ENCODE measurements at regions not wholly inside any gene's neighbourhood (a gene's known extent, or its start where the extent isn't known, plus 50 kb on each side); places are given as distances from the start of the nearest gene placed in this dataset.

GRCh38 chr16:82389956-82390650 lies 220.1 kb upstream of the MPHOSPH6 start:
- Histone ChIP-seq H3K36me3 (ENCODE audit: control insufficient read depth in 2 of 4, insufficient read depth in 4 of 4, low read length in 3 of 4) (no peaks in the 10 kb centered on the region), H4K8ac (ENCODE audit: extremely low read depth, insufficient read depth, low read length) (no peak overlapping the region), H3K18ac (ENCODE audit: extremely low read depth, low read length) (no peak overlapping the region), H2BK20ac (ENCODE audit: low read length) (no peak overlapping the region), H2BK15ac (ENCODE audit: low read length) (no peak overlapping the region), H4K91ac (replicated peaks; ENCODE audit: insufficient read length, low read length) (no peak overlapping the region), H3K27ac (ENCODE audit: low read depth, low read length) (no peak overlapping the region), H2BK5ac (ENCODE audit: low read depth, low read length) (no peak overlapping the region), H3K79me1 (ENCODE audit: low read depth, low read length) (no peaks in the 10 kb centered on the region), H3K14ac (ENCODE audit: insufficient read length) (no peak overlapping the region), H3K4me3 (ENCODE audit: extremely low read depth in 1 of 4, insufficient read depth in 2 of 4, low read depth in 3 of 4, low read length in 4 of 4) (no peak overlapping the region), H3K9ac (replicated peaks in 1 of 4; ENCODE audit: extremely low read depth in 1 of 4, low read depth in 3 of 4, low read length in 3 of 4) (no peak overlapping the region), H3K23ac (ENCODE audit: insufficient read length) (no peak overlapping the region), H2BK120ac (replicated peaks; ENCODE audit: low read depth, low read length) (no peak overlapping the region), H3K79me2 (ENCODE audit: control insufficient read depth in 1 of 2, insufficient read depth in 2 of 2, low read length in 2 of 2) (no peaks in the 10 kb centered on the region), H3K56ac (replicated peaks; ENCODE audit: insufficient read length, low read depth, low read length) (no peak overlapping the region), H3K4me1 (replicated peaks in 1 of 4; ENCODE audit: control insufficient read depth in 3 of 4, insufficient read depth in 4 of 4, low read length in 3 of 4) (no peaks in the 10 kb centered on the region), H2AK5ac (ENCODE audit: low read depth, low read length) (no peak overlapping the region), H3K4me2 (ENCODE audit: insufficient read depth in 1 of 2, low read depth in 2 of 2, low read length in 2 of 2) (no peak overlapping the region), H3K23me2 (ENCODE audit: low read depth, low read length) (no peaks in the 10 kb centered on the region), H2BK12ac (ENCODE audit: low read depth, low read length) (no peak overlapping the region), H3K4ac (replicated peaks; ENCODE audit: insufficient read length, low read depth, low read length) (no peak overlapping the region), H3K9me3 (ENCODE audit: insufficient read depth in 2 of 2, low read depth in 1 of 2, low read length in 1 of 2) (no peaks in the 10 kb centered on the region), H4K20me1 (replicated peaks in 1 of 2; ENCODE audit: control insufficient read depth in 1 of 2, insufficient read depth in 2 of 2, low read length in 2 of 2) (no peaks in the 10 kb centered on the region), H3K27me3 (replicated peaks in 1 of 4; ENCODE audit: control insufficient read depth in 3 of 4, extremely low read depth in 1 of 4, insufficient read depth in 3 of 4, low read length in 3 of 4) (no peaks in the 10 kb centered on the region), H2AFZ (ENCODE audit: low read length) (no peak overlapping the region), H4K5ac (ENCODE audit: insufficient read length, low read depth, low read length) (no peak overlapping the region)
- ChIA-PET POLR2A (ENCODE audit: partially characterized antibody) (interaction anchor here (0.6 kb wide), 1 partner anchor 1071 kb away, joined by 3 read pairs; no protein-coding TSS in a partner anchor), CTCF (ENCODE audit: partially characterized antibody) (interaction anchor here (1.2 kb wide), 1 partner anchor 254 kb away, joined by 3 read pairs; no protein-coding TSS in a partner anchor)
- DNase-seq (ENCODE audit: low read depth in 1 of 2, low spot score in 2 of 2) (no peak), FAIRE-seq (no peak)
- WGBS, 2 experiments (ENCODE audit: extremely low coverage in 1 of 2, insufficient coverage in 1 of 2, insufficient read length in 1 of 2, insufficient replicate concordance in 2 of 2, low coverage in 1 of 2, low lambda C conversion rate in 2 of 2, missing lambda C conversion rate in 1 of 2), result 92% methylated on average over 7 of the region's 7 CpGs; no CpG with 5 or more reads in 1 of the 2 experiments
- TF ChIP-seq SIX5 (IDR thresholded peaks at IDR 0.05; ENCODE audit: low read depth, low read length), result no peak
- TF ChIP-seq TBP (IDR thresholded peaks at IDR 0.05; ENCODE audit: low read depth, low read length), result no peak
- TF ChIP-seq MAFK (IDR thresholded peaks at IDR 0.05; ENCODE audit: low read depth, low read length), result no peak
- TF ChIP-seq POLR2A (IDR thresholded peaks at IDR 0.05; ENCODE audit: control extremely low read depth in 1 of 2, low read depth in 2 of 2, low read length in 2 of 2), result no peak
- TF ChIP-seq YY1 (IDR thresholded peaks at IDR 0.05; ENCODE audit: low read depth, low read length), result no peak
- no peak for TF ChIP-seq ATF3 (IDR thresholded peaks at IDR 0.05; ENCODE audit: insufficient read depth, low read depth, low read length)
- TF ChIP-seq KDM1A (IDR thresholded peaks at IDR 0.05; ENCODE audit: borderline replicate concordance, low read length), result no peak
- no peak for TF ChIP-seq EP300 (IDR thresholded peaks at IDR 0.05; ENCODE audit: borderline replicate concordance in 1 of 2, low read depth in 2 of 2, low read length in 2 of 2)
- TF ChIP-seq BCL11A (IDR thresholded peaks at IDR 0.05; ENCODE audit: low read depth in 2 of 2, low read length in 2 of 2), result no peak
- TF ChIP-seq CBX5 (IDR thresholded peaks at IDR 0.05; ENCODE audit: low read depth, low read length), result no peak
- no peak for TF ChIP-seq GABPA (IDR thresholded peaks at IDR 0.05; ENCODE audit: borderline replicate concordance, insufficient read depth, low read length)

Data from H1 (cell line).